Mucosa of descending colon (tissue), 3 donors: ENCODE measurements at regions not wholly inside any gene's neighbourhood (a gene's known extent, or its start where the extent isn't known, plus 50 kb on each side); places are given as distances from the start of the nearest gene placed in this dataset.

ENCODE experiments used
- ATAC-seq: fragments of 200-7000 bp; cut with Tn5 transposase; one replicate; pipeline ENCODE4 v1.9.1; 2020; ENCODE audit warnings: mild to moderate bottlenecking, moderate library complexity
- DNase-seq, 3 donors: peaks; one replicate each; pipeline ENCODE4 v3.0.0-alpha.2; 2020
- H3K36me3 ChIP-seq: fragments of 200-600 bp; one replicate; pipeline ENCODE4 v1.8.0; 2021; ENCODE audit warnings: low read depth, mild to moderate bottlenecking
- H3K4me1 ChIP-seq: fragments of 200-600 bp; one replicate; pipeline ENCODE4 v1.8.0; 2021; ENCODE audit warnings: low read depth, mild to moderate bottlenecking
- H3K4me3 ChIP-seq: fragments of 200-600 bp; one replicate; pipeline ENCODE4 v1.8.0; 2021; ENCODE audit warnings: mild to moderate bottlenecking
- H3K9me3 ChIP-seq: fragments of 200-600 bp; one replicate; pipeline ENCODE4 v1.8.0; 2021; ENCODE audit warnings: mild to moderate bottlenecking
- CTCF ChIP-seq: fragments of 200-600 bp; IDR thresholded peaks from one replicate; pipeline ENCODE4 v1.8.0; 2022; ENCODE audit warnings: antibody characterized with exemption, mild to moderate bottlenecking
- intact Hi-C, 2 donors: fragments of 100-400 bp; cut with DNase I in 1 of 2; cut with micrococcal nuclease in 1 of 2; formaldehyde crosslinking; loops; one replicate each; pipeline versions ENCODE4 v1.11.0 to v1.11.1; 2022; cut with DNase I, micrococcal nuclease
- donor health status: DM: no; HTN: no; CAD: no; lungs with moderate emphysema.
- donor health status: DM: no; HTN: no; CAD: no.
- donor health status: DM: no; HTN: yes; CAD: no.

GRCh38 chr5:4348423-4348822, 752.8 kb downstream of the IRX1 start:
- H3K9me3 ChIP-seq = peaks cover 10% of the 10 kb centered on the region
- no peak overlapping the region for H3K4me3 ChIP-seq
- TF ChIP-seq CTCF = no peak
- no peaks in the 10 kb centered on the region for H3K4me1 ChIP-seq
- DNase-seq = no peak
- H3K36me3 ChIP-seq = no peaks in the 10 kb centered on the region
- intact Hi-C loops = no loop called here
- no peak for ATAC-seq

GRCh38 chr5:4348919-4349318, 753.3 kb downstream of the IRX1 start:
- no peaks in the 10 kb centered on the region for H3K36me3 ChIP-seq
- ATAC-seq (no peak), DNase-seq (no peak)
- H3K4me1 ChIP-seq = no peaks in the 10 kb centered on the region
- H3K9me3 ChIP-seq = peaks cover 11% of the 10 kb centered on the region
- H3K4me3 ChIP-seq = no peak overlapping the region
- TF ChIP-seq CTCF = no peak
- intact Hi-C loops = no loop called here

- H3K4me3 ChIP-seq = no peak overlapping the region
- H3K4me1 ChIP-seq = no peaks in the 10 kb centered on the region
- intact Hi-C loops = no loop called here
- ATAC-seq (no peak), DNase-seq (no peak)
- no peaks in the 10 kb centered on the region for H3K36me3 ChIP-seq
- no peak for TF ChIP-seq CTCF
- H3K9me3 ChIP-seq = peaks cover 14% of the 10 kb centered on the region
Observed at GRCh38 chr5:4356201-4356600, 760.6 kb downstream of the IRX1 start.

GRCh38 chr5:4359847-4360246, 764.2 kb downstream of the IRX1 start:
- TF ChIP-seq CTCF = no peak
- Histone ChIP-seq H3K36me3 (no peaks in the 10 kb centered on the region), H3K4me1 (no peaks in the 10 kb centered on the region), H3K4me3 (no peak overlapping the region), H3K9me3 (peaks cover 6% of the 10 kb centered on the region)
- DNase-seq (no peak), ATAC-seq (no peak)
- intact Hi-C loops = no loop called here

GRCh38 chr5:4361753-4362152, 766.1 kb downstream of the IRX1 start:
- Histone ChIP-seq H3K4me1 (no peaks in the 10 kb centered on the region), H3K4me3 (no peak overlapping the region), H3K9me3 (peaks cover 10% of the 10 kb centered on the region), H3K36me3 (no peaks in the 10 kb centered on the region)
- no peak for TF ChIP-seq CTCF
- intact Hi-C loops = no loop called here
- DNase-seq = no peak
- no peak for ATAC-seq

GRCh38 chr5:4362411-4362810, 766.8 kb downstream of the IRX1 start:
- intact Hi-C loops = no loop called here
- ATAC-seq = no peak
- no peaks in the 10 kb centered on the region for H3K4me1 ChIP-seq
- no peak for DNase-seq
- peaks cover 10% of the 10 kb centered on the region for H3K9me3 ChIP-seq
- no peak overlapping the region for H3K4me3 ChIP-seq
- no peak for TF ChIP-seq CTCF
- no peaks in the 10 kb centered on the region for H3K36me3 ChIP-seq
